ENCODE measurements at regions not wholly inside any gene's neighbourhood (a gene's known extent, or its start where the extent isn't known, plus 50 kb on each side); places are given as distances from the start of the nearest gene placed in this dataset. TPM values are rescaled to one million over a fixed set of nuclear protein-coding genes. Genes with fewer than 3 reads are reported as not detected.

GRCh38 chr2:58293056-58293455, 51.9 kb upstream of the FANCL start:
- Mint-ChIP-seq H3K9me3 (no peaks in the 10 kb centered on the region), H3K27me3 (ENCODE audit: low read depth) (peaks cover 30% of the 10 kb centered on the region), H3K4me3 (no peak overlapping the region), H3K4me1 (peaks cover 7% of the 10 kb centered on the region), H3K27ac (no peak overlapping the region), H3K36me3 (no peaks in the 10 kb centered on the region)
- no peak for DNase-seq (ENCODE audit: low spot score in 2 of 2, unreplicated experiment in 2 of 2)
- no peak for TF ChIP-seq CTCF (IDR thresholded peaks at IDR 0.05; ENCODE audit: unreplicated experiment)

- DNase-seq (ENCODE audit: low spot score in 2 of 2, unreplicated experiment in 2 of 2), result no peak
- H3K9me3 Mint-ChIP-seq, result no peaks in the 10 kb centered on the region
- H3K4me1 Mint-ChIP-seq, result peaks cover 5% of the 10 kb centered on the region
- H3K4me3 Mint-ChIP-seq, result no peak overlapping the region
- no peak overlapping the region for H3K27ac Mint-ChIP-seq
- H3K36me3 Mint-ChIP-seq, result no peaks in the 10 kb centered on the region
- TF ChIP-seq CTCF (IDR thresholded peaks at IDR 0.05; ENCODE audit: unreplicated experiment), result no peak
- peaks cover 35% of the 10 kb centered on the region for H3K27me3 Mint-ChIP-seq (ENCODE audit: low read depth)
Observed at GRCh38 chr2:58291726-58292438, 50.8 kb upstream of the FANCL start.

Small RNA genes in the stretch of these regions (microRNA-seq; reads per million reads assigned to microRNA genes)
- not detected for gene MIR4432

Measured in mesothelial cell of epicardium (in vitro differentiated cells).